GM12878 (cell line): ENCODE measurements at regions not wholly inside any gene's neighbourhood (a gene's known extent, or its start where the extent isn't known, plus 50 kb on each side); places are given as distances from the start of the nearest gene placed in this dataset.

ENCODE experiments used
- ATAC-seq: fragments of 200-7000 bp; cut with Tn5 transposase; 3 replicates; pipeline ENCODE4 v1.9.1; 2020; ENCODE audit warnings: mild to moderate bottlenecking, moderate library complexity
- BruUV-seq: library from RNA; stranded (reverse); fragments of 400-500 nt; replicated peaks from 2 replicates; lab custom pipeline; 2021; lab: Mats Ljungman, UMichigan
- CTCF ChIA-PET: fragments of 300-600 bp; sonication (Branson Sonifier 250); formaldehyde crosslinking; extraction: SDS; loops from one replicate; lab custom pipeline; 2021; ENCODE audit warnings: inconsistent platforms; lab: Yijun Ruan, JAX
- POLR2A ChIA-PET: fragments of 350-600 bp; formaldehyde crosslinking; extraction: SDS; loops from one replicate; lab custom pipeline; 2021; ENCODE audit warnings: inconsistent platforms; lab: Charles Lee
- RAD21 ChIA-PET: fragments of 300-600 bp; sonication (Branson Sonifier 250); formaldehyde crosslinking; loops from one replicate; lab custom pipeline; 2023; ENCODE audit warnings: antibody characterized with exemption; ENCODE audit not compliant: unreplicated experiment; lab: Charles Lee
- SMC1A ChIA-PET: fragments of 300-600 bp; sonication (Branson Sonifier 250); formaldehyde crosslinking; loops from one replicate; lab custom pipeline; 2023; ENCODE audit not compliant: unreplicated experiment, uncharacterized antibody; lab: Charles Lee
- DNase-seq: peaks from one replicate; pipeline ENCODE4 v3.0.0-alpha.2; 2011; ENCODE audit warnings: low read depth, low spot score
- FAIRE-seq: peaks from 3 replicates; lab custom pipeline; 2011; peaks lifted over from hg19 to GRCh38; lab: Jason Lieb, UNC
- H2AFZ ChIP-seq: 2 replicates; pipeline ENCODE4 v1.6.0; 2011; ENCODE audit warnings: low read depth, low read length, control low read depth; ENCODE audit not compliant: control insufficient read depth
- H3K27ac ChIP-seq: 2 replicates; pipeline ENCODE4 v1.5.1; 2011; ENCODE audit warnings: control low read depth; ENCODE audit not compliant: control insufficient read depth, insufficient read depth
- H3K27me3 ChIP-seq, 2 experiments: replicated peaks in 1 of 2; 2 replicates each; pipeline versions ENCODE4 v1.6.0 to v1.6.1; 2011; ENCODE audit warnings: low read length in 1 of 2; ENCODE audit not compliant: control insufficient read depth in 2 of 2, insufficient read depth in 2 of 2
- H3K36me3 ChIP-seq, 2 experiments: 2 replicates each; pipeline ENCODE4 v1.5.1; 2011; ENCODE audit warnings: low read length in 1 of 2; ENCODE audit not compliant: control insufficient read depth in 2 of 2, insufficient read depth in 2 of 2
- H3K4me1 ChIP-seq: 2 replicates; pipeline ENCODE4 v1.6.1; 2011; ENCODE audit warnings: mild to moderate bottlenecking, low read length, moderate library complexity, mixed read lengths; ENCODE audit not compliant: control insufficient read depth, insufficient read depth
- H3K4me2 ChIP-seq: 2 replicates; pipeline ENCODE4 v1.6.0; 2011; ENCODE audit warnings: control low read depth; ENCODE audit not compliant: control insufficient read depth, insufficient read depth
- H3K4me3 ChIP-seq: fragments of 200-600 bp; sonication (generic); 2 replicates; pipeline ENCODE4 v1.5.1; 2016
- H3K79me2 ChIP-seq: 2 replicates; pipeline ENCODE4 v1.6.0; 2011; ENCODE audit warnings: low read length; ENCODE audit not compliant: control insufficient read depth, insufficient read depth
- H3K9ac ChIP-seq: 2 replicates; pipeline ENCODE4 v1.8.0; 2011; ENCODE audit warnings: low read length, control low read depth, mixed read lengths; ENCODE audit not compliant: control insufficient read depth, insufficient read depth
- H3K9me3 ChIP-seq: replicated peaks from 3 replicates; pipeline ENCODE4 v1.5.1; 2011; ENCODE audit warnings: mild to moderate bottlenecking, low read length; ENCODE audit not compliant: control insufficient read depth, insufficient read depth
- H4K20me1 ChIP-seq: 2 replicates; pipeline ENCODE4 v1.6.0; 2011; ENCODE audit not compliant: control insufficient read depth, insufficient read depth
- CBX3 ChIP-seq: fragments of 200-600 bp; sonication (generic); IDR thresholded peaks from 2 replicates; pipeline ENCODE4 v1.6.1; 2016; ENCODE audit warnings: low read depth, borderline replicate concordance
- ETV6 ChIP-seq, 2 experiments: fragments of 450-650 bp in 1 of 2; IDR thresholded peaks in 1 of 2; conservative IDR thresholded peaks in 1 of 2; 2 replicates each; pipeline ENCODE4 v1.6.1; 2014; ENCODE audit warnings: antibody characterized with exemption in 1 of 2, borderline replicate concordance in 1 of 2, low read depth in 1 of 2, mild to moderate bottlenecking in 1 of 2, moderate library complexity in 1 of 2
- PAX8 ChIP-seq: fragments of 450-650 bp; IDR thresholded peaks from 2 replicates; pipeline ENCODE4 v1.6.1; 2017; ENCODE audit warnings: mild to moderate bottlenecking, moderate library complexity
- POLR2AphosphoS2 ChIP-seq: IDR thresholded peaks from 2 replicates; pipeline ENCODE4 v1.6.1; 2011; ENCODE audit warnings: low read depth, mild to moderate bottlenecking, low read length, improper control_type of control experiment, moderate library complexity
- POLR2AphosphoS5 ChIP-seq: IDR thresholded peaks from 2 replicates; pipeline ENCODE4 v1.6.1; 2011; ENCODE audit warnings: mild to moderate bottlenecking, low read length, inconsistent platforms
- SPI1 ChIP-seq: IDR thresholded peaks from 2 replicates; pipeline ENCODE4 v1.6.1; 2011; ENCODE audit warnings: low read depth, mild to moderate bottlenecking, low read length, moderate library complexity, borderline replicate concordance; ENCODE audit not compliant: insufficient read depth
- TCF3 ChIP-seq: IDR thresholded peaks from 2 replicates; pipeline ENCODE4 v1.6.1; 2012; ENCODE audit warnings: low read depth, mild to moderate bottlenecking, low read length, borderline replicate concordance; ENCODE audit not compliant: insufficient read depth
- ZSCAN29 ChIP-seq: fragments of 450-650 bp; IDR thresholded peaks from 2 replicates; pipeline ENCODE4 v1.6.1; 2017; ENCODE audit warnings: mild to moderate bottlenecking, moderate library complexity
- WGBS: methylation state at CpG from one replicate; pipeline ENCODE4 v1.1.6; 2016; ENCODE audit warnings: low lambda C conversion rate; ENCODE audit not compliant: insufficient replicate concordance, insufficient coverage; ENCODE audit errors: missing lambda C conversion rate; 5-methylcytosine and 5-hydroxymethylcytosine counted together
- in situ Hi-C: fragments of 300-500 bp; cut with MboI; formaldehyde crosslinking; loops from 9 replicates; pipeline ENCODE4 v1.14.3; 2018; ENCODE audit warnings: mixed read lengths
- intact Hi-C: fragments of 100-400 bp; cut with micrococcal nuclease; formaldehyde crosslinking; loops from one replicate; pipeline ENCODE4 v1.14.2; 2022; ENCODE audit not compliant: unreplicated experiment
- TF ChIP-seq, protein P1 (sequence below): fragments of 450-650 bp; formaldehyde crosslinking; IDR thresholded peaks from 2 replicates; pipeline ENCODE4 v1.4.0; 2020; ENCODE audit warnings: mild to moderate bottlenecking, moderate library complexity
- TF ChIP-seq, protein P2 (sequence below): fragments of 450-650 bp; IDR thresholded peaks from 2 replicates; pipeline ENCODE4 v1.6.1; 2018; ENCODE audit warnings: borderline replicate concordance, mild to moderate bottlenecking; ENCODE audit not compliant: partially characterized antibody
- TF ChIP-seq, protein P3 (sequence below): IDR thresholded peaks from 2 replicates; pipeline ENCODE4 v1.6.1; 2011; ENCODE audit warnings: borderline replicate concordance, low read depth, mild to moderate bottlenecking, moderate library complexity, low read length; ENCODE audit not compliant: insufficient read depth, poor library complexity, severe bottlenecking
- TF ChIP-seq, protein P4 (sequence below): fragments of 150-350 bp; IDR thresholded peaks from 2 replicates; pipeline ENCODE4 v1.6.1; 2014; ENCODE audit warnings: mild to moderate bottlenecking, low read depth, low read length

DNA sequence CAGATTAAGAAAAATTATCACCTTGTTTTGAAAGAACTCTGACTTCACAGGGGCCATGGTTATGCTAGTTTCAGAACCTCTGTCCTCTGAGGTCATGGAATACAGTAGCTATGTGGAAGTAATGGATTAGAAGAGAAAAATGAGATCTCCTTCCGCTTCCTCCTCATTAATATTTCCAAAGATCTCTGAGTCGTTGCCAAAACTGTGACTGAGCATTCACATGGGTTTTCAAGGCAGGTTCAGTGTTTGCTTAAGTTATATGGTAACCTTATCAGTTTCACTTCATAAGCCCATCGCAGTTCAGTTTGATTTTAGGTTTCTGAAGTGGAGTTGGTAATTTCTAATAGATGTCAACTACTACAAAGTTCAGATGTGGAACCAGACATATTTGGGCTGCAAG lies 321.2 kb upstream of the SOX9 start (continued):
- TF ChIP-seq, protein P1, sequence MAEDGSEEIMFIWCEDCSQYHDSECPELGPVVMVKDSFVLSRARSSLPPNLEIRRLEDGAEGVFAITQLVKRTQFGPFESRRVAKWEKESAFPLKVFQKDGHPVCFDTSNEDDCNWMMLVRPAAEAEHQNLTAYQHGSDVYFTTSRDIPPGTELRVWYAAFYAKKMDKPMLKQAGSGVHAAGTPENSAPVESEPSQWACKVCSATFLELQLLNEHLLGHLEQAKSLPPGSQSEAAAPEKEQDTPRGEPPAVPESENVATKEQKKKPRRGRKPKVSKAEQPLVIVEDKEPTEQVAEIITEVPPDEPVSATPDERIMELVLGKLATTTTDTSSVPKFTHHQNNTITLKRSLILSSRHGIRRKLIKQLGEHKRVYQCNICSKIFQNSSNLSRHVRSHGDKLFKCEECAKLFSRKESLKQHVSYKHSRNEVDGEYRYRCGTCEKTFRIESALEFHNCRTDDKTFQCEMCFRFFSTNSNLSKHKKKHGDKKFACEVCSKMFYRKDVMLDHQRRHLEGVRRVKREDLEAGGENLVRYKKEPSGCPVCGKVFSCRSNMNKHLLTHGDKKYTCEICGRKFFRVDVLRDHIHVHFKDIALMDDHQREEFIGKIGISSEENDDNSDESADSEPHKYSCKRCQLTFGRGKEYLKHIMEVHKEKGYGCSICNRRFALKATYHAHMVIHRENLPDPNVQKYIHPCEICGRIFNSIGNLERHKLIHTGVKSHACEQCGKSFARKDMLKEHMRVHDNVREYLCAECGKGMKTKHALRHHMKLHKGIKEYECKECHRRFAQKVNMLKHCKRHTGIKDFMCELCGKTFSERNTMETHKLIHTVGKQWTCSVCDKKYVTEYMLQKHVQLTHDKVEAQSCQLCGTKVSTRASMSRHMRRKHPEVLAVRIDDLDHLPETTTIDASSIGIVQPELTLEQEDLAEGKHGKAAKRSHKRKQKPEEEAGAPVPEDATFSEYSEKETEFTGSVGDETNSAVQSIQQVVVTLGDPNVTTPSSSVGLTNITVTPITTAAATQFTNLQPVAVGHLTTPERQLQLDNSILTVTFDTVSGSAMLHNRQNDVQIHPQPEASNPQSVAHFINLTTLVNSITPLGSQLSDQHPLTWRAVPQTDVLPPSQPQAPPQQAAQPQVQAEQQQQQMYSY (CRISPR knock-in tag): no peak

DNA sequence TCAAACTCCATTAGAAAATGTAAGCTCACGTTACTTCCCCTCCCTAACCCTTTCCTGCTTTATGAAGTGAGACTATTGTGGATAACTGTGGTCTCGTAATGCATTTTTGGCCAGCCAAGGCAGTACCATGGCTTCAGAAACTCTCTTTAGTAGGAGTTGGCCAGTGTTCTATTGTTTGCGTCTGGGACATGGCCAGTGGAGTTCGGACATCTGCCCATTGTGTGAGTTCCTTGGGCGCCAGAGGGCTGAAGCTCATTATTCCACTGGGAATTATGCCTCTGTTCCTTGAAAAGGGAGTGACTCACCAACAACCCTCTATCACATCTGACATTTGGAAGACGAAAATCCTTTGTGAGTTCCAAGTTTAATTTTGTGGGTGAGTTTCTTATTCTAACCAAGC lies 319.5 kb upstream of the SOX9 start:
- no peak for DNase-seq
- H3K9me3 ChIP-seq: no peaks in the 10 kb centered on the region
- no peaks in the 10 kb centered on the region; a peak in 1 of 4 replicates for H3K27me3 ChIP-seq
- no peak overlapping the region for H3K4me3 ChIP-seq
- ChIA-PET CTCF (interaction anchor here (1.4 kb wide), 1 partner anchor 38 kb away, joined by 3 read pairs; no protein-coding TSS in a partner anchor), RAD21 (no interaction called here), POLR2A (no interaction called here), SMC1A (no interaction called here)
- no peaks in the 10 kb centered on the region for H3K4me1 ChIP-seq
- H3K79me2 ChIP-seq: no peaks in the 10 kb centered on the region
- BruUV-seq: no TSS peak
- no peak overlapping the region for H2AFZ ChIP-seq
- H3K4me2 ChIP-seq: no peak overlapping the region
- WGBS: 17% methylated on average over 6 of the region's 6 CpGs
- intact Hi-C loops: no loop called here
- no peak overlapping the region for H3K27ac ChIP-seq
- no peaks in the 10 kb centered on the region for H4K20me1 ChIP-seq
- no peak for ATAC-seq
- no peak for FAIRE-seq
- in situ Hi-C loops: no loop called here
- no peak overlapping the region for H3K9ac ChIP-seq
- no peaks in the 10 kb centered on the region for H3K36me3 ChIP-seq
- no peak for TF ChIP-seq POLR2AphosphoS5
- TF ChIP-seq PAX8: no peak
- no peak for TF ChIP-seq ETV6 (conservative IDR thresholded peaks at IDR 0.05 in 1 of 2, IDR thresholded peaks at IDR 0.05 in 1 of 2; ENCODE audit: borderline replicate concordance in 1 of 2, low read depth in 1 of 2)
- TF ChIP-seq SPI1: no peak
- no peak for TF ChIP-seq ZSCAN29
- TF ChIP-seq POLR2AphosphoS2: no peak
- TF ChIP-seq, protein P2, sequence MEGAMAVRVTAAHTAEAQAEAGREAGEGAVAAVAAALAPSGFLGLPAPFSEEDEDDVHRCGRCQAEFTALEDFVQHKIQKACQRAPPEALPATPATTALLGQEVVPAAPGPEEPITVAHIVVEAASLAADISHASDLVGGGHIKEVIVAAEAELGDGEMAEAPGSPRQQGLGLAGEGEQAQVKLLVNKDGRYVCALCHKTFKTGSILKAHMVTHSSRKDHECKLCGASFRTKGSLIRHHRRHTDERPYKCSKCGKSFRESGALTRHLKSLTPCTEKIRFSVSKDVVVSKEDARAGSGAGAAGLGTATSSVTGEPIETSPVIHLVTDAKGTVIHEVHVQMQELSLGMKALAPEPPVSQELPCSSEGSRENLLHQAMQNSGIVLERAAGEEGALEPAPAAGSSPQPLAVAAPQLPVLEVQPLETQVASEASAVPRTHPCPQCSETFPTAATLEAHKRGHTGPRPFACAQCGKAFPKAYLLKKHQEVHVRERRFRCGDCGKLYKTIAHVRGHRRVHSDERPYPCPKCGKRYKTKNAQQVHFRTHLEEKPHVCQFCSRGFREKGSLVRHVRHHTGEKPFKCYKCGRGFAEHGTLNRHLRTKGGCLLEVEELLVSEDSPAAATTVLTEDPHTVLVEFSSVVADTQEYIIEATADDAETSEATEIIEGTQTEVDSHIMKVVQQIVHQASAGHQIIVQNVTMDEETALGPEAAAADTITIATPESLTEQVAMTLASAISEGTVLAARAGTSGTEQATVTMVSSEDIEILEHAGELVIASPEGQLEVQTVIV: no peak
- TF ChIP-seq, protein P3, sequence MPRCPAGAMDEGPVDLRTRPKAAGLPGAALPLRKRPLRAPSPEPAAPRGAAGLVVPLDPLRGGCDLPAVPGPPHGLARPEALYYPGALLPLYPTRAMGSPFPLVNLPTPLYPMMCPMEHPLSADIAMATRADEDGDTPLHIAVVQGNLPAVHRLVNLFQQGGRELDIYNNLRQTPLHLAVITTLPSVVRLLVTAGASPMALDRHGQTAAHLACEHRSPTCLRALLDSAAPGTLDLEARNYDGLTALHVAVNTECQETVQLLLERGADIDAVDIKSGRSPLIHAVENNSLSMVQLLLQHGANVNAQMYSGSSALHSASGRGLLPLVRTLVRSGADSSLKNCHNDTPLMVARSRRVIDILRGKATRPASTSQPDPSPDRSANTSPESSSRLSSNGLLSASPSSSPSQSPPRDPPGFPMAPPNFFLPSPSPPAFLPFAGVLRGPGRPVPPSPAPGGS: no peak
- no peak for TF ChIP-seq TCF3
- TF ChIP-seq CBX3: no peak
- TF ChIP-seq, protein P4, sequence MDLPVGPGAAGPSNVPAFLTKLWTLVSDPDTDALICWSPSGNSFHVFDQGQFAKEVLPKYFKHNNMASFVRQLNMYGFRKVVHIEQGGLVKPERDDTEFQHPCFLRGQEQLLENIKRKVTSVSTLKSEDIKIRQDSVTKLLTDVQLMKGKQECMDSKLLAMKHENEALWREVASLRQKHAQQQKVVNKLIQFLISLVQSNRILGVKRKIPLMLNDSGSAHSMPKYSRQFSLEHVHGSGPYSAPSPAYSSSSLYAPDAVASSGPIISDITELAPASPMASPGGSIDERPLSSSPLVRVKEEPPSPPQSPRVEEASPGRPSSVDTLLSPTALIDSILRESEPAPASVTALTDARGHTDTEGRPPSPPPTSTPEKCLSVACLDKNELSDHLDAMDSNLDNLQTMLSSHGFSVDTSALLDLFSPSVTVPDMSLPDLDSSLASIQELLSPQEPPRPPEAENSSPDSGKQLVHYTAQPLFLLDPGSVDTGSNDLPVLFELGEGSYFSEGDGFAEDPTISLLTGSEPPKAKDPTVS: no peak
